Amygdala (tissue), 56 donors: ENCODE measurements at regions not wholly inside any gene's neighbourhood (a gene's known extent, or its start where the extent isn't known, plus 50 kb on each side); places are given as distances from the start of the nearest gene placed in this dataset.

ENCODE experiments used
- DNase-seq, 56 donors: peaks; one replicate each; lab custom pipeline; 2025; lab: John Stamatoyannopoulos, UW

DNA sequence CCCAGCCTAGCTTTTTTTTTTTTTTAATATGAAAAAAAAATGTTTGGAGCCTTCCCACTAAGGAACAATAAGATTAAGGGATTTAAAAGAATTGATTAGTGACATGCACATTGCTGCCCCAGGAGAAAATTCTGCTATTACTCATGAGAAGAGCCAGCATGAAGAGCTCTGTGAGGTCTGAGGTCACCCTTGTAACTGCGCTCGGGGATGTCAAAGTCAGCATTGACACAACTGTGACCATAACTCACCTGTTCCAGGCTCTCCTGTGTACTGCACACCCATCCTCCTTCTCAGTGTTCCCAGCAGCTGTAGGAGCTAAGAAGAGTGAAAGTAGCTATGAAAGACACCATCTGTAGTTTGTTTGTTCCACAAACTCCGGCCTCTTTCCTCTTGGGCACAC, 109.8 kb upstream of the FGF3 start:
- no peak for DNase-seq

DNA sequence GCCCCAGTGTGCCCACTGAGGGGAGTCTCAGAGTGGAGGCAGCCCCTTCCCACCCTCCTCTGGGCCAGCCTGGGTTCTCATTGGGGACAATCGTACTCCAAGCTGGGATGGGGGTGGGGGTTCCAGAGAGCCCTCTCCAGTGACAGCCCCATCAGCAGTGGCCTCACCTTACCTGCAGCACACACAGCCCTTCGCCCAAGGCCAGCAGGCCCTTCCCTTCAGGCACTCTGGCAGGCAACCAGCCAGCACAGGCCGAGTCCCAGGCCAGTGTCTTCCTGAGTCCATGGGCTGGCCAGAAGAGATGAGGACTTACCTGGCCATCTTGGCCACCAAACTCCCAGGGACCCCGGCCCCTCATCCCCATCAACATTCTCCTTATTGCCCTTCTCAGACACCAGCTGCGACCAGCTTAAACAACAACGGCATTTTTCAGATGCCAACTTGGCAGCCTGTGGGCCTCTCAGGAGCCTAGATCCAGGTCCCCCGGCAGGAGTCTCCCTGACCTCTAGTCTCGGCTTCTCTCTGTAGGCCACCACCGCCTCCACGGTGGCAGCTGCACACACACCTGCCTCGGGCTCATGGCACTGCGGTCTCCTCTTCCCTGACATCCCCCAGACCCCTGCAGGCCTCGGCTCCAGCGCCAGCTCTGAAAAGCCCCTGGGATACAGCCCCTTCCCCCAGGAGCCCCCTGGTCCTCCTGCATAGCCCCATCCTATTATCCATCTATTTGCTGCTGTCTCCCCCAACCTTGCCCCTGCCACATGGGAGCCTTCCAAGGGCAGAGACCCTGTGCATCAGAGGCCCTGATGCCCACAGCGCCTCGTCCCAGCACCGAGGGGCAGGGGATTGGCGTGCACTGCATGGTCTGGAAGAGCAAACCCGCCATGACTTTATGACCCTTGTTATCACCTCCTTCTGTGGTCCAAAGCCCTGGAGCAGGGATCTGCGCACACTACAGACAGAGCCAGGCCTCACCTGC, 111.2 kb upstream of the FGF3 start:
- DNase-seq: no peak

DNA sequence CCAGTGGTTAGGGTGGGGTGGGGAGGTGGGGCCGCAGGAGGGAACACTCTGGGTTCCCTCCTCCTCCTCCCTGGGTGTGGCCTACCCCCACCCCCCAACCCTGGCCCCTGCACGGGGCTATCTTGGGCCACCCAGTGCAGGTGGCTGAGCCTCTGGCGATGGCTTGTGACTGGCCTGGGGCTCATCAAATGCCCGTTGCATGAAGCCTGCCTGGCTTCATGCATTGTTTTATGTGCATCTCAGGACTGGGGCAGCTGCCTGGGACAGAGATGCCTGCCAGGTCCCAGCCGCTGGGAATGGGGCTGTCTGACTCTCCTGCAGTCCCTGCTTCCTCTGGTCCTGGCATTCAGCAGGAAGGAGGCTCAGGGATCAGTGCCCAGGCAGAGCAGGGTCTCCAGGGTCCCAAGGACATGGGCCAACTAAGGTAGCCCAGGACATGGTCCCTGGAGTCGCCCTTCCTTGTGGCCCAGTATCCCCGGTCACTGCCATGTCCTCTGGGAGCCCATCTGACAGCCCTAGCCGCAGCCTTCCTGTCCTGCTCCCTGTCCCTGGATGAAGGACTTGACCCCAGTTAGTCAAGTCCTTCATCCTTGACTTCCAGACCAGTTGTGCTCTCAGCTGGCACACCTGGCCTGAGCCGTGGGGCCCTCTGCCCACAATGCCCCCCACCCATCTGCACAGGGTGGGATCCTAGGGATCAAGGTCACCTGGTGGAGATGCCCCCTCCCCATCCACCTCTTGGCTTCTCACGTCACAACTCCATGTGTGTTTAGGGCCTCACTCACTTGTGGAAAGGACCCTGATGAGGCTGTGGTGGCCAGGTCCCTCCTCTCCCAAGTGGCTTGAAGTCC, 112.1 kb upstream of the FGF3 start:
- DNase-seq: no peak

DNA sequence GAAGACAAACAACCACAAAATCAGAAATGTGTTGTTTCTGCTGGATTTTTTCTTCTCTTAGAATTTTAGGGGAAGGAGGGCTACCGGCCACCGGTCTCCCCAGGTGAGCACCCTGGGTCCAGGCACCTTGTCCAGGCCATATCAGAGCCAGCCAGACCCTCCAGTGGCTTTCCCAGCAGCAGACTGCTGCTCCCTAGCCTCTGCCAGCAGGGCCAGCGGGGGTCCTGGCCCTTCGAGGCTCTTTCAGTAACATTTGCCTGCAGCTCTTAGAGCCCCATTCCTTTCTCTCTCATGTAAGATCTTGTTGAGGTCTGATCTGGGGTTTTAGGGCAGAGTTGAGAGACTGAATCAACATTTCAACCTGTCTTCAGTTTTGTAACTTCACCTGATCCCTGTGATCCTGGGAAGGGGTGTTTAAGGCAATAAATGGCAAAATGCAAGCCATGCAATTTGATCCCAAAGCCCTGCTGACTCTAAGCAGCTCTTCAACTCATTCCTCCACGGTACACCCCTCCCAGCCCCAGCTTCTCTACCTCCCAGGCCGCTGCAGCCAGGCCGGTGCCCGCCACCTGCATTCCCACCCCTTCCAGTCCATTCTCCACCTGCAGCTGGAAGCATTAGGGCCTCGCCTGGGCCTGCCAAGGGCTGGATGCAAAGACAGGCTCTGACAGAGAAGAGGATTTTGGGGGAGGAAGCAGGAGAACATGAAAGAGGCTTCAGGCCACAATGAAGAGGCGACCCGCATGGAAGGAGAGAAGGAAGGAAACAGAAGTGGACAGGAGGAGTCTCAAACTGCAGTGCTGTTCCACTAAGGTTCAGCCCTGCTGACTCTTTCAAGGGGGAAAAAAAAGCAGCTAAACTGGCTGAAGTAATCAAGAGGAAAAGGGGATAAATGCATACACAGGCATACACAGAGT, 113.0 kb upstream of the FGF3 start:
- DNase-seq: no peak

DNA sequence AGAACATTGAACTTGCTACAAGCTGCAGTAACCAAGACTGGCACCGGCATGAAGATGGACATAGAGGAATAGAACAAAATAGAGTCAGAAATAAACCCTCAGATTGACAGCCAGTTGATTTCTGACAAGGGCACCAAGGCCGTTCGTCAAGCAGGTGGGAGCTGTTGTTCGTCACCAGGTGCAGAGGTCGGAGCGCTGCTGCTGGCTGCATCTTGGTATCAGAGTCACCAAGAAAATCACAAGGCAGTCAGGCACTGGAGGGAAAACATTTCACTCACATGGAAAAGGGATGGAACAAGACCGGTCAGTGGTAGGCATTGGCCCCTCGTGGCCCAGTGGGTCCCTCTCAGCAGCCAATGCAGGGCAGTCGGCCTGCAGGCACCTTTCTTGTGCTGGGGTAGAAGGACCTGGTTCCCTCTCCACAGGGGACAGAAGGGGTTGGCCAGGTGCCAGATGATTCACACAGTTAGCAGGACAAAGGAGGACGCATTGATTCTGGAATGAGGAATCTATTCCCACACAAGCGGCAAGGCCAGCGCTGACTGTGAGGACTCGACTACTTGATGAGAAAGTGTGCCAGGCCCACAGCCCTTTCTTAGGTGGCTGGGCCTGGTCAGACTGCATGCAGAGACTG, 115.8 kb upstream of the FGF3 start:
- no peak for DNase-seq

DNA sequence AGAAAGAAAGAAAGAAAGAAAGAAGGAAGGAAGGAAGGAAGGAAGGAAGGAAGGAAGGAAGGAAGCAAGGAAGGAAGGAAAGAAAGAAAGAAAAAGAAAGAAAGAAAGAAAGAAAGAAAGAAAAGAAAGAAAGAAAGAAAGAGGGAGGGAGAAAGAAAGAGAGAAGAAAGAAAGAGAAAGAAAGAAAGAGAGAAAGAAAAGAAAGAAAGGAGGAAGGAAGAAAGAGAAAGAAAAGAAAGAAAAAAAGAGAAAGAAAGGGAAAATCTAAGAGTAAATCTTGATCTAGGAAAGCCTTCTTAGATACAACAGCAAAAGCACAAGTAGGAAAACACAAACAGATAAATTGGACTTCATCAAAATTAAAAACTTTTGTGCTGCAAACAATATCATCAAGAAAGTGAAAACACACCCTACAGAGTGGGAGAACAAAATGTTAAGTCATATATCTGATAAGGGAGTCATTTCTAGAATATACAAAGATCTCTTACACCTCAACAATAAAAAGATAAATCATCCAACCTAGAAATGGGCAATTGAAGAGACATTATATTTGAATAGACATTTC, 116.8 kb upstream of the FGF3 start:
- no peak for DNase-seq

DNA sequence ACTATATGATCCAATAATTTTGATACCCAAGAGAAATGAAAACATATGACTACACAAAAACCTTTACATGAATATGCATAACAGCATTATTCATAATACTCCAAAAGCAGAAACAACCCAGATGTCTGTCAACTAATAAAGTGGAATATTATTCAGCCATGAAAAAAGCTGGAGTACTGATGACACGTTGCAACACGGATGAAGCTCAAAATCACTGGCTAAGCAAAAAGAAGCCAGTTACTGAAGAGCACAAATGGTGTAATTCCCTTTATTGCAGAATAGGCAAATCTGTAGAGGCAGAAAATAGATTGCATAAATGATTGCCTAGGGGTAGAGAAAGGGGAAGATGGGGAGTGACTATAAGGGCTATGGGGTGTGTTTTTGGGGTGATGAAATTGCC, 117.6 kb upstream of the FGF3 start:
- DNase-seq: no peak

DNA sequence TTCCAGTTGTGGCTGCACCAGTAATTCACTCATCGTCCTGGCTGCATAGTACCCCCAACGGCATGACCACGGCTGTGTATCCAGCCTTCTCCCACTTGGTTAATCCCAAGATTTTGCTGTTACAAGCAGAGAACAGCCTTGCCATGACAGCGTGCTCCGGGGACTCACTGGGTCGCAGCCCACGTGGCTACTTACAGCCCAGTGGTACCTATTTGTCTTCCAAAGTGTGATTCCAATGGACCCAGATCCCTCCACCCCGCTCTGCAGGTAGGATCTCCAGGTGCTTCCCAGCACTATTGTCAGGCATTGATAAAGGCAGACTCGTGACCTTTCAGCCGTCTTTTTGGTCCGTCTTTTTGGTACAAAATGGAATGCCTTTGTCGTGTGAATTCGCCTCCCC, 119.0 kb upstream of the FGF3 start:
- DNase-seq: no peak

DNA sequence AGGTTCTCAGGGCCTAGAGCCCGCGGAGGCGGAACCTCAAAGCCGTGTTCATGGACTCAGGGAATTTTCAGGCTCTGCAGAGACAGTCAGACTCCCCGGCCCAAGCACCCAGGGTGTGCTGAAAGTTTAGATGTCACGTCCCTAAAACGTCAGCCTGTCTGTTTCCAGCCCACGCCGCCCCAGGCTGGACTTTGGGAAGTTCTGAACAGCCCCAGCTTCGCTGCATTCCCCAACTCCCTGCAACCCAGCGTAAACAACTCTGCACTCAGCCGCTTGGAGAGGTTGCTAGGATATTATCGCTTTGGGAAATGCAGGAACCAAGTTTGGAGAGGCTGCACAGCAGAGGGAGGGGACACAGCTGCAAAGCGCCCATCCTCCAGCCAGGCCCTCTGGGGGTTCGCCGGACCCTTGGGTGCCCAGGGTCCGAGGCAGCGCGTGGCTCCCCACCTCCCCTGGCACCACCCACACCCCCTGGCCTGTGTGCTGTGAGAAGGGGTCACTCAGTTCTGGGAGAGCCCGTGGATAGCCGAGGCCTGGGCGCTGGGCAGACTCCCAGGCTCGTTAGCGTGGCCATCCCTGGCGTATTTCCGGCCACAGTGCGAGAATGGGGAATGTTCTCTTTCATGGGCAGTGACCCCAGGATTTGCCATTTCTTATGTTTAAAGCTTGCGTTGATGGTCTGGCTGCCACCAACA, 120.5 kb upstream of the FGF3 start:
- no peak for DNase-seq

DNA sequence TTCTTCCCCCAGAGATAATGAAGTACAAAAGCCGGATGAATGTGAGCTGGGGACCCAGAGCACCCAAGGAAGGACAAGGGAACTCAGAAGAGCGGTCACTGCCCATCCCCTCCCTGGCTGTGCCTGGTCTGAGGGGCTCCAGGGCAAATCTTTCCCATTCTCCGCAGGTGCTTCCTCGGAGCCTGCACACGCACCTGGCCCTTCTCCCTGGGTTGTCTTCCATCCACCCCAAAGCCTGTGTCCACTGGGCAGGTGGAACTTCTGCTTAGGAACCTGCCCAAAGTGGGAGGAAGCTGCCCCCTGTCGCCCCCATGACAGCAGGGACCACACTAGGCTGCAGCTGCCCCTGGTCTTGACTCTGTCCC, 121.0 kb upstream of the FGF3 start:
- DNase-seq: no peak

DNA sequence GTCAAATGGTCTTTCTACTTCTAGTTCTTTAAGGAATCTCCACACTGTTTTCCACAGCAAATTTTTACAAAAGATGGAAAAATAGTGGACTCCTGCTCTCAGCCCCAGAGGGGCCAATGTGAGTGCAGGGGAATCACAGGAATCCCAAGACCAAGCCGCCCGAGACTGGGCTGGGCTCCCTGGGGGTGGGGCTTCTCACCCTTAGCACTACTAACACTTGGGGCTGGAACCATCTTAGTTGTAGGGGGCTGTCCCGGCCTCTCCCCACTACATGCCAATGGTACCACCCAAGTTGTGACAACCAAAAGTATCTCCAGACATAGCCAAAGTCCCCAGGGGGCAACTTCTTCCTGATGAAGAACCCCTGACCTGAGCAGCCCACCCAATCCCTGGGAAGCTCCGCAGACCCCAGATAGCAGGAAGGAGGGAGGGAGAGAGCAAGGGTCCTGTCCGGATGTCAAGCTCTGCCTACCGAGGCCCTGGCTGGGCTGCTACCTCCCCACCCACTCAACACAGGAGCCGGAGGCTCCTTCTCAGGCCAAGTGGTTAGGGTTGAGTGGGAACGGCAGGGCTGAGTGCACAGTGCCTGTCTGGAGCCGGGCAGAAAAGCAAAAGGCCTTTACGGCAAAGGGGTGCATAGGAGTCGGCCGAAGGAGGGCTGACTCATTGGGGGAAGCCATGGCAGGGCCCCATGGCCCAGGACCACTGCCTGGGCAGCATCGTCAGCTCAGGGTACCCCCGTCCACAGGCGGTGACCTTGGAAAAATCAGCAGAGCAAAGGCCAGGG, 122.5 kb upstream of the FGF3 start:
- DNase-seq: no peak

DNA sequence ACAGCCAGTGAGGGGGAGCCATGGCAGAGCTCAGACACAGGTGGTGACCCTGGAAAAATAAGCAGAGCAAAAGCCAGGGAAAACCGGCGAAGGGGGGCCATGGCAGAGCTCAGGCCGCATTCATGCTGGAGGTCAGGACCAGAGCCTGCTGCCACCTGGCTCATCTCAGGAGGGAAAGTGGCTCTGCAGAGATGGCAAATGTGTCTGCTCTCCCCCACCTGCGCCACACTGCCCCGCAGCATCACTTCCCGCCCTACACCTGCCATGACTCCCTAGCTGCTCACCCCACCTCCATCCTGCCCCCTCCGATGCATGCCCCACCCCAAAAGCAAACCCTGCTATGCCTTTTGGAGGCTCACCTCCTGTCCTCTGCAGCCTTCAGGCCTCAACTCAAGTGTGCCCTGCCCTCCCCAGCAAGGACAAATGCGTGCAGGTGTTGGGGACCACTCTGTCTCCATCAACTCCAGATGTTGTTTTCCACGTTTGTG, 123.2 kb upstream of the FGF3 start:
- DNase-seq: no peak

DNA sequence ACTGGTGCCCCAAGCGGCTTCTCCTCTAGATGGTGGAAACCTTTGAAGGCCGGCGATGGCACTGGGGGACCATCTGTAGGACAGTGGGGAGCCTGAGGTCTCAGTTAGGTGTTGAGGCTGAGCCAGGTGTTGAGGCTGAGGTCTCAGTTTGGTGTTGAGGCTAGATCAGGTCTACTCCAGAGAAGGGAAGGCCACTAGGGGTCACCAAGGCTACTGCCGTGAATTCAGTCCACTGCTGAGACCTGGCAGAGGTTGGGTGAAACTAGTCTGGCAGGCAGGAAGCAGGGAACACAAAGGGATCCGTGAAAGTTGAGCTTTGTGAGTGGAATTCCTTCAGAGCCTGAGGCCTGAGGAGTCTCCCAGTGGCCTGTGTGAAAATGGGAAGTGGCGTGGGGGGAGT, 123.8 kb upstream of the FGF3 start:
- DNase-seq: no peak

DNA sequence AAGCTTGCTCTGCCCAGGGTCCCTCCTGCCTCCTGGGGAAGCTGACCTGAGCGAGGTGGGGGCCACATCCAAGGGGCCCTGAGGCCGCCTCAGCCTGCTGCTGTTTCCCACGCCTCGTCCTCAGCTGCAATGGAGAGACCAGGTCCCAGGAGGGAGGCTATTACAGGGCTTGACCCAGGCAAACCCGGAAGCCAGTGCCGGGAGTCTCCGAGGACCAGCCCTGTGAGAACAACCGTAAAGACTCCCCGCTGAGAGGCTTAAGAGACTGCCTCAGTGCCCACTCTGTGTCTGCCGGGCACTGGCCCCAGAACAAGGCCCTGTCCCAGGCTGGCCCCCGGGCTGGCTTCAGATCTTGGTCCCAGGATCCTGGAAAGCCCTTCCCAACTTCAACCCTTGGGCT, 124.3 kb upstream of the FGF3 start:
- no peak for DNase-seq

DNA sequence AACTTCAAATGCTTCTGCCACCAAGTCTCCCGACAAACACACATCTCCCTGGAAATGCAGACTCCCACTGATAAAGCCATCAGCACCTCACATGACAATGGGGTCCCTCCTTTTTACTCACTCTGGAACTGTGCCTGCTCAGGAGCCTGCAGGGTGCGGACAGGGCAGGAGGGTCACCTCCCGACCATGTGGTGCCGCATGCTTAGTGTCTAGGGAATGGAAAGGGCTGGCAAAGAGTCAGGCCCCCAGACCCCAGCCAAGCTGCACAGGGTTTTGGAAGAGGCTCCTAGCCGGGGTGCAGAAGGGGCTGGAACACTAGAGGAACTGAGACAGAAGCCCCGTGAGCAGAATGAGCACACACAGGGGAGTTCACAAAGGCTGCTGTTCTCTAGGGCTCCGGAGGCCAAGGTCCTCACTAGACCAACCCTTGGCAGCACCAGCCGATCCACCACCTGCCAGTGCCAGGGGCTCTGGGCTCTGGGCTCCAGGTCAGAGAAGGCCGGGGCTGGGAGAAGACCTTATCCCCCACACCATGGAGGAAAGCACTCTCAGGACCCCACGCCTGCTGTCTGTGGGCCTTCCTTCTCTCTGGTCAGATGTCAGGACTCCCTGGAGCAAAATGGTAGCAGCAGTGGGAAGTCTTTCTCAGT, 125.1 kb upstream of the FGF3 start:
- no peak for DNase-seq

DNA sequence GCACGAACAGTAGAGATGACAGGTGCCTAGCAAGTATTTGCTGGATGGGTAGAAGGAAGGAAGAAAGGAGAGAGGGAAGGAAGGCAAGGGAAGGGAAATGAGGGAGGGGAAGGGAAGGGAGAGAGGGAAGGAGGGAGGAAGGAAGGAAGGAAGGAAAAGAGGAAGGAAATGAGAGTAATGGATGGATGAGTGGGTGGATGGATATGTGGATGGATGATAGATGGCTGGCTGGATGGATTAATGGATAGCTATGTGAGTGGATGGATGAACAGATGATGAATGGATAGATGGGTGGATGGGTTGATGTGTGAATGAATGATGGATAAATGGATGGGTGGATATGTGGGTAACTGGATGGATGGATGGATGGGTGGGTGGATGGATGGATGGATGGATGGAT, 125.9 kb upstream of the FGF3 start:
- no peak for DNase-seq

DNA sequence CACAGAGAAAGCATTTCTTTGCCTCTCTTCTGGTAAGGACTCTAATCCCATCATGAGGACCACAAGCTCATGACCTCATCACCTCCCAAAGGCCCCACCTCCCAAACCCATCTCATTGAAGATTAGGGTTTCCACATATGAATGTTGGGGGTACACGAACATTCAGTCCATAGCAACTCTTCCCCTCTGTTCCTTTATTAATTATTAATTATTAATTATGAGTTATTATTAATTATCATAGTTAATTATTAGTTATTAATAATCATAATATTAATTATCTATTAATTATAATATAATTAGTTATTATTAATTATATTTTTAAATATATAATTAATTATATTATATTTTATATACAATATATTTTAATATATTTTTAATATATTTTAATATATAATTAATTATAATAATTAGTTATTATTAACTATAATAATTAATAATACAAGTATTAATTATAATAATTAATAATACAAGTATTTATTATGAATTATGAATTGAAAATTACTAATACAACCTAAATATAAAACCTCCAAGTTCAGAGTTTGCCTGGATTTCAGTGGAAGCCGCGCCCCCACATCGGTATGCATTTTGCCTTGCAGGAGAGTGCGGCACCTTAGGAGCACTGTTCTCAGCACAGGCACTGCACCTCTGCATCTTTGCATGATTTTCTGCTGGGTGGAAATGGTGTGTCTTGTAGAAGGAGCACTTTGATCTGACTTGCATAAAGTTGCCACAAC, 128.0 kb upstream of the FGF3 start:
- no peak for DNase-seq
